Neural cell (in vitro differentiated cells): ENCODE measurements at regions not wholly inside any gene's neighbourhood (a gene's known extent, or its start where the extent isn't known, plus 50 kb on each side); places are given as distances from the start of the nearest gene placed in this dataset.

Source experiments
- H2AFZ ChIP-seq: fragments of 200-600, 300-800 bp; sonication (generic), shearing (Covaris generic); 2 replicates; pipeline ENCODE4 v1.6.0; 2014; ENCODE audit warnings: low read depth, mild to moderate bottlenecking, antibody characterized with exemption, low read length, moderate library complexity
- H3F3A ChIP-seq: fragments of 200-600 bp; shearing (Covaris generic); 2 replicates; pipeline ENCODE4 v1.6.1; 2016; ENCODE audit warnings: mild to moderate bottlenecking, moderate library complexity, mixed read lengths, antibody characterized with exemption, low read length; ENCODE audit not compliant: insufficient read depth, poor library complexity, severe bottlenecking
- H3K27ac ChIP-seq: fragments of 200-600, 300-800 bp; sonication (generic), shearing (Covaris generic); 2 replicates; pipeline ENCODE4 v1.5.1; 2014; ENCODE audit warnings: mild to moderate bottlenecking, low read length, moderate library complexity
- H3K27me3 ChIP-seq: fragments of 300-800, 200-600 bp; sonication (generic), shearing (Covaris generic); 2 replicates; pipeline ENCODE4 v1.6.0; 2014; ENCODE audit warnings: mild to moderate bottlenecking, low read depth, low read length, moderate library complexity; ENCODE audit not compliant: insufficient read depth
- H3K36me3 ChIP-seq: fragments of 300-800, 200-600 bp; sonication (generic), shearing (Covaris generic); 2 replicates; pipeline ENCODE4 v1.5.1; 2014; ENCODE audit warnings: mild to moderate bottlenecking, antibody characterized with exemption, low read length, moderate library complexity; ENCODE audit not compliant: insufficient read depth
- H3K4me2 ChIP-seq: fragments of 300-800, 200-600 bp; sonication (generic), shearing (Covaris generic); 2 replicates; pipeline ENCODE4 v1.6.0; 2014; ENCODE audit warnings: mild to moderate bottlenecking, low read length
- H3K4me3 ChIP-seq: fragments of 300-800, 200-600 bp; sonication (generic), shearing (Covaris generic); 2 replicates; pipeline ENCODE4 v1.5.1; 2014; ENCODE audit warnings: mild to moderate bottlenecking, low read length, moderate library complexity
- H3K79me2 ChIP-seq: fragments of 200-600 bp; shearing (Covaris generic); replicated peaks from 2 replicates; pipeline ENCODE4 v1.6.0; 2014; ENCODE audit warnings: mild to moderate bottlenecking, low read length, moderate library complexity; ENCODE audit not compliant: insufficient read depth
- H3K9ac ChIP-seq: fragments of 300-800, 200-600 bp; sonication (generic), shearing (Covaris generic); 2 replicates; pipeline ENCODE4 v1.6.1; 2016; ENCODE audit warnings: mild to moderate bottlenecking, low read length, mixed read lengths
- H3K9me2 ChIP-seq: fragments of 200-600 bp; shearing (Covaris generic); 2 replicates; pipeline ENCODE4 v1.6.1; 2016; ENCODE audit warnings: mild to moderate bottlenecking, low read length, mixed read lengths; ENCODE audit not compliant: insufficient read depth
- H3K9me3 ChIP-seq: fragments of 200-600, 300-800 bp; sonication (generic), shearing (Covaris generic); 2 replicates; pipeline ENCODE4 v1.6.1; 2016; ENCODE audit warnings: mild to moderate bottlenecking, mixed run types, low read length, moderate library complexity, mixed read lengths
- H4K20me1 ChIP-seq: fragments of 200-600 bp; shearing (Covaris generic); 2 replicates; pipeline ENCODE4 v1.6.1; 2016; ENCODE audit warnings: mild to moderate bottlenecking, mixed run types; ENCODE audit not compliant: insufficient read depth
- CTCF ChIP-seq: fragments of 450-650 bp; IDR thresholded peaks from 2 replicates; pipeline ENCODE4 v1.5.1; 2014; ENCODE audit warnings: antibody characterized with exemption, mild to moderate bottlenecking, moderate library complexity; ENCODE audit not compliant: poor library complexity, severe bottlenecking
- EP300 ChIP-seq: fragments of 450-650 bp; conservative IDR thresholded peaks from 2 replicates; pipeline ENCODE4 v1.6.1; 2014; ENCODE audit warnings: antibody characterized with exemption, mild to moderate bottlenecking, moderate library complexity; ENCODE audit not compliant: poor library complexity, severe bottlenecking
- EZH2 ChIP-seq: fragments of 200-600, 300-800 bp; shearing (Covaris generic), sonication (generic); IDR thresholded peaks from 2 replicates; pipeline ENCODE4 v1.6.1; 2014; ENCODE audit warnings: antibody characterized with exemption, low read length, borderline replicate concordance, mild to moderate bottlenecking; ENCODE audit not compliant: insufficient read depth, poor library complexity, severe bottlenecking
- MXI1 ChIP-seq: fragments of 450-650 bp; conservative IDR thresholded peaks from 2 replicates; pipeline ENCODE4 v1.6.1; 2014; ENCODE audit warnings: antibody characterized with exemption, mild to moderate bottlenecking; ENCODE audit not compliant: poor library complexity, severe bottlenecking
- POLR2AphosphoS5 ChIP-seq: IDR thresholded peaks from 2 replicates; pipeline ENCODE4 v1.6.1; 2012
- RAD21 ChIP-seq: fragments of 450-650 bp; conservative IDR thresholded peaks from 2 replicates; pipeline ENCODE4 v1.6.1; 2014; ENCODE audit warnings: antibody characterized with exemption, mild to moderate bottlenecking, moderate library complexity
- SMC3 ChIP-seq: fragments of 450-650 bp; conservative IDR thresholded peaks from 2 replicates; pipeline ENCODE4 v1.6.1; 2014; ENCODE audit warnings: antibody characterized with exemption, mild to moderate bottlenecking, moderate library complexity; ENCODE audit not compliant: poor library complexity
- TAF1 ChIP-seq: IDR thresholded peaks from 2 replicates; pipeline ENCODE4 v1.6.1; 2012; ENCODE audit warnings: low read depth
- TF ChIP-seq, protein P1 (sequence below): IDR thresholded peaks from 2 replicates; pipeline ENCODE4 v1.6.1; 2012; ENCODE audit warnings: borderline replicate concordance

GRCh38 chr20:63083831-63084562, 77.2 kb upstream of the BHLHE23 start:
- peaks cover 4% of the 10 kb centered on the region for H3K9me3 ChIP-seq
- TF ChIP-seq TAF1 (no peak), MXI1 (no peak), CTCF (no peak), POLR2AphosphoS5 (no peak), EP300 (no peak), RAD21 (no peak), EZH2 (no peak), SMC3 (no peak)
- TF ChIP-seq, protein P1, sequence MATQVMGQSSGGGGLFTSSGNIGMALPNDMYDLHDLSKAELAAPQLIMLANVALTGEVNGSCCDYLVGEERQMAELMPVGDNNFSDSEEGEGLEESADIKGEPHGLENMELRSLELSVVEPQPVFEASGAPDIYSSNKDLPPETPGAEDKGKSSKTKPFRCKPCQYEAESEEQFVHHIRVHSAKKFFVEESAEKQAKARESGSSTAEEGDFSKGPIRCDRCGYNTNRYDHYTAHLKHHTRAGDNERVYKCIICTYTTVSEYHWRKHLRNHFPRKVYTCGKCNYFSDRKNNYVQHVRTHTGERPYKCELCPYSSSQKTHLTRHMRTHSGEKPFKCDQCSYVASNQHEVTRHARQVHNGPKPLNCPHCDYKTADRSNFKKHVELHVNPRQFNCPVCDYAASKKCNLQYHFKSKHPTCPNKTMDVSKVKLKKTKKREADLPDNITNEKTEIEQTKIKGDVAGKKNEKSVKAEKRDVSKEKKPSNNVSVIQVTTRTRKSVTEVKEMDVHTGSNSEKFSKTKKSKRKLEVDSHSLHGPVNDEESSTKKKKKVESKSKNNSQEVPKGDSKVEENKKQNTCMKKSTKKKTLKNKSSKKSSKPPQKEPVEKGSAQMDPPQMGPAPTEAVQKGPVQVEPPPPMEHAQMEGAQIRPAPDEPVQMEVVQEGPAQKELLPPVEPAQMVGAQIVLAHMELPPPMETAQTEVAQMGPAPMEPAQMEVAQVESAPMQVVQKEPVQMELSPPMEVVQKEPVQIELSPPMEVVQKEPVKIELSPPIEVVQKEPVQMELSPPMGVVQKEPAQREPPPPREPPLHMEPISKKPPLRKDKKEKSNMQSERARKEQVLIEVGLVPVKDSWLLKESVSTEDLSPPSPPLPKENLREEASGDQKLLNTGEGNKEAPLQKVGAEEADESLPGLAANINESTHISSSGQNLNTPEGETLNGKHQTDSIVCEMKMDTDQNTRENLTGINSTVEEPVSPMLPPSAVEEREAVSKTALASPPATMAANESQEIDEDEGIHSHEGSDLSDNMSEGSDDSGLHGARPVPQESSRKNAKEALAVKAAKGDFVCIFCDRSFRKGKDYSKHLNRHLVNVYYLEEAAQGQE = no peak
- H3K36me3 ChIP-seq = no peaks in the 10 kb centered on the region
- no peak overlapping the region for H3K4me3 ChIP-seq
- no peaks in the 10 kb centered on the region for H4K20me1 ChIP-seq
- no peaks in the 10 kb centered on the region for H3K9me2 ChIP-seq
- H3K27ac ChIP-seq = no peak overlapping the region
- H3K27me3 ChIP-seq = peaks cover 9% of the 10 kb centered on the region
- H2AFZ ChIP-seq = no peak overlapping the region
- H3K4me2 ChIP-seq = no peak overlapping the region
- no peaks in the 10 kb centered on the region for H3K79me2 ChIP-seq
- no peak overlapping the region for H3K9ac ChIP-seq
- no peaks in the 10 kb centered on the region for H3F3A ChIP-seq

GRCh38 chr20:63082939-63083735, 76.4 kb upstream of the BHLHE23 start:
- H3K27ac ChIP-seq = no peak overlapping the region
- H3F3A ChIP-seq = no peaks in the 10 kb centered on the region
- H3K4me3 ChIP-seq = no peak overlapping the region
- peaks cover 4% of the 10 kb centered on the region for H3K9me3 ChIP-seq
- H3K9me2 ChIP-seq = no peaks in the 10 kb centered on the region
- H3K79me2 ChIP-seq = no peaks in the 10 kb centered on the region
- no peaks in the 10 kb centered on the region for H4K20me1 ChIP-seq
- TF ChIP-seq SMC3 = no peak
- no peaks in the 10 kb centered on the region for H3K36me3 ChIP-seq
- H3K4me2 ChIP-seq = no peak overlapping the region
- H2AFZ ChIP-seq = no peak overlapping the region
- peaks cover 9% of the 10 kb centered on the region for H3K27me3 ChIP-seq
- no peak overlapping the region for H3K9ac ChIP-seq
